ENCODE measurements at regions not wholly inside any gene's neighbourhood (a gene's known extent, or its start where the extent isn't known, plus 50 kb on each side); places are given as distances from the start of the nearest gene placed in this dataset.
A peak's percentile ranks its signal among the peaks of the same experiment; 100 is the strongest.

GRCh38 chr3:6799264-6799915, 61.5 kb upstream of the GRM7 start:
- no peaks in the 10 kb centered on the region for H3K4me1 ChIP-seq (ENCODE audit: insufficient read depth, low read length)
- no peak overlapping the region for H2AFZ ChIP-seq (ENCODE audit: low read depth, low read length)
- H3K27me3 ChIP-seq (ENCODE audit: insufficient read depth, low read length, poor library complexity), result no peaks in the 10 kb centered on the region
- TF ChIP-seq CTCF (IDR thresholded peaks at IDR 0.05; ENCODE audit: borderline replicate concordance, extremely low read depth, low read length, poor library complexity, severe bottlenecking) (peak; percentile 89), EZH2 (IDR thresholded peaks at IDR 0.05; ENCODE audit: borderline replicate concordance, low read depth, low read length, severe bottlenecking) (no peak)
- H4K20me1 ChIP-seq (ENCODE audit: insufficient read depth, low read length), result no peaks in the 10 kb centered on the region
- H3K4me2 ChIP-seq (ENCODE audit: insufficient read depth, low read length), result no peak overlapping the region
- H3K9me3 ChIP-seq (ENCODE audit: insufficient read depth, low read length, severe bottlenecking), result no peaks in the 10 kb centered on the region
- H3K27ac ChIP-seq (ENCODE audit: low read length), result no peak overlapping the region
- no peaks in the 10 kb centered on the region for H3K36me3 ChIP-seq (ENCODE audit: insufficient read depth, low read length)
- DNase-seq (peak; percentile 49), ATAC-seq (ENCODE audit: insufficient read depth, low read depth) (peak; percentile 79)
- no peak overlapping the region for H3K9ac ChIP-seq (ENCODE audit: low read depth, low read length)
- H3K79me2 ChIP-seq (ENCODE audit: insufficient read depth, low read length), result no peaks in the 10 kb centered on the region
- no peak overlapping the region for H3K4me3 ChIP-seq (ENCODE audit: low read depth in 1 of 2, low read length in 2 of 2)

- H3K27ac ChIP-seq (ENCODE audit: low read length), result no peak overlapping the region
- no peak overlapping the region for H3K4me2 ChIP-seq (ENCODE audit: insufficient read depth, low read length)
- no peaks in the 10 kb centered on the region for H3K27me3 ChIP-seq (ENCODE audit: insufficient read depth, low read length, poor library complexity)
- no peaks in the 10 kb centered on the region for H3K9me3 ChIP-seq (ENCODE audit: insufficient read depth, low read length, severe bottlenecking)
- no peak overlapping the region for H3K4me3 ChIP-seq (ENCODE audit: low read depth in 1 of 2, low read length in 2 of 2)
- H3K4me1 ChIP-seq (ENCODE audit: insufficient read depth, low read length), result no peaks in the 10 kb centered on the region
- TF ChIP-seq EZH2 (IDR thresholded peaks at IDR 0.05; ENCODE audit: borderline replicate concordance, low read depth, low read length, severe bottlenecking), result no peak
- TF ChIP-seq CTCF (IDR thresholded peaks at IDR 0.05; ENCODE audit: borderline replicate concordance, extremely low read depth, low read length, poor library complexity, severe bottlenecking), result no peak
- H3K9ac ChIP-seq (ENCODE audit: low read depth, low read length), result no peak overlapping the region
- ATAC-seq (ENCODE audit: insufficient read depth, low read depth), result no peak
- no peaks in the 10 kb centered on the region for H3K36me3 ChIP-seq (ENCODE audit: insufficient read depth, low read length)
- no peaks in the 10 kb centered on the region for H4K20me1 ChIP-seq (ENCODE audit: insufficient read depth, low read length)
- H2AFZ ChIP-seq (ENCODE audit: low read depth, low read length), result no peak overlapping the region
- no peaks in the 10 kb centered on the region for H3K79me2 ChIP-seq (ENCODE audit: insufficient read depth, low read length)
- DNase-seq, result no peak
These were observed 57.3 kb upstream of the GRM7 start for GRCh38 chr3:6803619-6804018.

GRCh38 chr3:6805236-6805635, 55.7 kb upstream of the GRM7 start:
- no peak for TF ChIP-seq CTCF (IDR thresholded peaks at IDR 0.05; ENCODE audit: borderline replicate concordance, extremely low read depth, low read length, poor library complexity, severe bottlenecking)
- TF ChIP-seq EZH2 (IDR thresholded peaks at IDR 0.05; ENCODE audit: borderline replicate concordance, low read depth, low read length, severe bottlenecking), result no peak
- no peak overlapping the region for H3K9ac ChIP-seq (ENCODE audit: low read depth, low read length)
- H3K4me1 ChIP-seq (ENCODE audit: insufficient read depth, low read length), result no peaks in the 10 kb centered on the region
- H3K9me3 ChIP-seq (ENCODE audit: insufficient read depth, low read length, severe bottlenecking), result no peaks in the 10 kb centered on the region
- H3K36me3 ChIP-seq (ENCODE audit: insufficient read depth, low read length), result no peaks in the 10 kb centered on the region
- no peaks in the 10 kb centered on the region for H4K20me1 ChIP-seq (ENCODE audit: insufficient read depth, low read length)
- H3K4me2 ChIP-seq (ENCODE audit: insufficient read depth, low read length), result no peak overlapping the region
- H3K27ac ChIP-seq (ENCODE audit: low read length), result no peak overlapping the region
- H2AFZ ChIP-seq (ENCODE audit: low read depth, low read length), result no peak overlapping the region
- ATAC-seq (ENCODE audit: insufficient read depth, low read depth) (no peak), DNase-seq (no peak)
- H3K27me3 ChIP-seq (ENCODE audit: insufficient read depth, low read length, poor library complexity), result no peaks in the 10 kb centered on the region
- H3K79me2 ChIP-seq (ENCODE audit: insufficient read depth, low read length), result no peaks in the 10 kb centered on the region
- no peak overlapping the region for H3K4me3 ChIP-seq (ENCODE audit: low read depth in 1 of 2, low read length in 2 of 2)

All from DND-41 (cell line).